RWPE1 (cell line): ENCODE measurements at regions not wholly inside any gene's neighbourhood (a gene's known extent, or its start where the extent isn't known, plus 50 kb on each side); places are given as distances from the start of the nearest gene placed in this dataset.
A peak's percentile ranks its signal among the peaks of the same experiment; 100 is the strongest.

Experiments used
- CTCF ChIA-PET: fragments of 350-600 bp; sonication (Branson Sonifier 250); formaldehyde crosslinking; extraction: SDS; loops from one replicate; lab custom pipeline; 2021; lab: Yijun Ruan, JAX
- POLR2A ChIA-PET: fragments of 400-600 bp; formaldehyde crosslinking; extraction: SDS; loops from one replicate; lab custom pipeline; 2020; ENCODE audit warnings: antibody characterized with exemption; ENCODE audit not compliant: low non-redundant PET; lab: Yijun Ruan, JAX
- DNase-seq: peaks from one replicate; pipeline ENCODE4 v3.0.0; 2012; ENCODE audit warnings: low spot score
- H3K27ac ChIP-seq: fragments of 450-650 bp; 2 replicates; pipeline ENCODE4 v1.5.1; 2017
- CTCF ChIP-seq: fragments of 450-650 bp; conservative IDR thresholded peaks from 2 replicates; pipeline ENCODE4 v1.5.1; 2017; ENCODE audit warnings: low read depth, mild to moderate bottlenecking

GRCh38 chr1:43054961-43055360 is 96.3 kb upstream of the SLC2A1 start:
- no peak for DNase-seq
- no peak for TF ChIP-seq CTCF
- ChIA-PET POLR2A (no interaction called here), CTCF (interaction anchor here (1.2 kb wide), 1 partner anchor 19 kb away, joined by 3 read pairs; no protein-coding TSS in a partner anchor)
- H3K27ac ChIP-seq: no peak overlapping the region

- POLR2A ChIA-PET: no interaction called here
- no peak for TF ChIP-seq CTCF
- no peak overlapping the region for H3K27ac ChIP-seq
- CTCF ChIA-PET: no interaction called here
- no peak for DNase-seq
Observed at GRCh38 chr1:43052786-43053439, 94.2 kb upstream of the SLC2A1 start.

- POLR2A ChIA-PET: no interaction called here
- CTCF ChIA-PET: no interaction called here
Observed at GRCh38 chr1:43052322-43052721, 93.7 kb upstream of the SLC2A1 start.

GRCh38 chr1:43049481-43049880 is 90.8 kb upstream of the SLC2A1 start:
- H3K27ac ChIP-seq: peak overlapping the region; percentile 96
- POLR2A ChIA-PET: interaction anchor here (1.0 kb wide), 1 partner anchor 87 kb away, joined by 4 read pairs; no protein-coding TSS in a partner anchor
- CTCF ChIA-PET: no interaction called here
- TF ChIP-seq CTCF: no peak
- peak; percentile 27 for DNase-seq

More at GRCh38 chr1:43052322-43052721, 93.7 kb upstream of the SLC2A1 start:
- TF ChIP-seq CTCF: no peak
- DNase-seq: no peak
- no peak overlapping the region for H3K27ac ChIP-seq

- peak; percentile 74 for DNase-seq
- no peak for TF ChIP-seq CTCF
- peak overlapping the region; percentile 96 for H3K27ac ChIP-seq
- POLR2A ChIA-PET: interaction anchor here (0.6 to 1.0 kb wide), 2 partner anchors 24 to 86 kb away, joined by 3 to 4 read pairs; no protein-coding TSS in a partner anchor
- CTCF ChIA-PET: interaction anchor here (1.0 kb wide), 1 partner anchor 91 kb away, joined by 3 read pairs; no protein-coding TSS in a partner anchor
Observed at GRCh38 chr1:43048601-43049011, 89.9 kb upstream of the SLC2A1 start.

- H3K27ac ChIP-seq: no peak overlapping the region
- POLR2A ChIA-PET: no interaction called here
- no peak for TF ChIP-seq CTCF
- CTCF ChIA-PET: interaction anchor here (1.5 kb wide), 1 partner anchor 26 kb away, joined by 6 read pairs; no protein-coding TSS in a partner anchor
- no peak for DNase-seq
Observed at GRCh38 chr1:43047135-43047534, 88.5 kb upstream of the SLC2A1 start.
